ENCODE measurements at regions not wholly inside any gene's neighbourhood (a gene's known extent, or its start where the extent isn't known, plus 50 kb on each side); places are given as distances from the start of the nearest gene placed in this dataset.

GRCh38 chr20:56957737-56958553 is 308.5 kb downstream of the BMP7 start:
- no peak for DNase-seq (ENCODE audit: low read depth)

GRCh38 chr20:56964901-56965300 is 301.5 kb downstream of the BMP7 start:
- DNase-seq (ENCODE audit: low read depth), result no peak

DNA sequence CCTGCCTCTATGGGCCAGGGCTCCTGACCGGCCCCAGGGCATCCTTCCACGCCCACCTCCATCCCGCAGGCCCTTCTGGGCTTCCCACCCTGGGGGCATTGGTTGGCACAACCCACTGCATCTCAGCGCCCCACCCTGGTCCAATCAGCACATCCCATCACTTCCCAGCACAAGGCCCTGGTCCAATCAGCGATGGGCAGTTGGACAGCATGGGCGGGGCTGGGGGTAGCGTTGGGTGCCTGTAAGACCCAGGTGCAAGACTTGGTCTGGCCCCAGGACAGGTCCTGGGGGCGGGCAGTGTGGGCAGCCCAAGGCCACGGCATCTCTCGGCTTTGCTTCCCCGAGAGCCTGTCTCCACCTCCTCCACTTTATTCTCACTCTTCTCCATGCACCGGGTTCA is 298.5 kb downstream of the BMP7 start:
- no peak for DNase-seq (ENCODE audit: low read depth)

GRCh38 chr20:56968376-56969048 is 297.9 kb downstream of the BMP7 start:
- DNase-seq (ENCODE audit: low read depth), result no peak

GRCh38 chr20:56974499-56975250 is 291.8 kb downstream of the BMP7 start:
- DNase-seq (ENCODE audit: low read depth), result no peak

DNA sequence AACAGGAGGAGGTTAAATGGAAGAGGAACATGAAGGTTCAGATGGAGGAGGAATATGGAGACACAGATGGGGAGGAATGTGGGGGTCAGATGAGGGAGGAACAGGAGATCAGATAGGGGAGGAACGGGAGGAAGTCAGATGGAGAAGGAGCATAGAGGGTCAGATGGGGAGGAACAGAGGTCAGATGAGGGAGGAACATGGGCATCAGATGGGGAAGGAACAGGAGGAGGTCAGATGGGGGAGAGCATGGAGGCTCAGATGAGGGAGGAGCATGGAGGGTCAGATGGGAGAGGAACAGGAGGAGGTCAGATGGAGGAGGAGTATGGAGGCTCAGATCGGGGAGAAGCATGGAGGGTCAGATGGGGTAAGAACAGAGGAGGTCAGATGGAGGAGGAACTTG is 290.6 kb downstream of the BMP7 start:
- DNase-seq (ENCODE audit: low read depth), result no peak

- no peak for DNase-seq (ENCODE audit: low read depth)
Measured at GRCh38 chr20:56976336-56976735, 290.1 kb downstream of the BMP7 start.

DNA sequence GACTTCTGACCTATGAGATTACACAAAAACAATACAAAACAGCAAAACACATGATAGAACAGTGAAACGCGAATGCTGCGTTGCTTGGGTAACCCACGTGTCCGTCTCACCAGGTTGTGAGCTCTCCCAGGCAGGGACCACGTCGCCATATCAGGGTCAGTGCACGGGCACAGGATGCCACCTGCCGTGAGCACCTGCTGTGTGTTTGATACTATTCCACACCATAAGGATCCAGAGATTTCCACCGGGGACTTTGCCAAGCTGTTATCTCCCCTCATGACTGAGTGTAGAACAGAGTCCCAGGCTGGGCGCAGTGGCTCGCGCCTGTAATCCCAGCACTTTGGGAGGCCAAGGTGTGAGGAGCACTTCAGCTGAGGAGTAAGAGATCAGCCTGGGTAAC is 288.0 kb downstream of the BMP7 start:
- DNase-seq (ENCODE audit: low read depth), result no peak

GRCh38 chr20:56979125-56979524 is 287.3 kb downstream of the BMP7 start:
- no peak for DNase-seq (ENCODE audit: low read depth)

DNA sequence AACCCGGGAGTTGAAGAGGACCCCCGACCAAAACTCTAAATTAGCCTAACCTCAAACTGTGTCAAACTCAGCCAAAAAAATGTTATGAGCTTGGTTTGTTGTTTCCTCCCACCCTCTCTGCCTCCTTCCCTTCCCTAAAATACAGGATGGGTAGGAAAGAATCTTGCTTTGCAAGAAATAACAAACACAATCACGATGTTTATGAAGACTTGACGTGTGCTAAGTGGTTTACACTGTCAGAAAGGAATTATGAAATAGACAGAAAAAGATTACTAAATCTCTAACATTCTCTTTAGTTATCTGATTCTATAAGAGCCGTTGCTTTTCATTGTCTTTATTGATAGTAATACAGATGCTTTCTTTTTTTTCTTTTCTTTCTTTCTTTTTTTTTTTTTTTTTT is 285.1 kb downstream of the BMP7 start:
- no peak for DNase-seq (ENCODE audit: low read depth)

DNA sequence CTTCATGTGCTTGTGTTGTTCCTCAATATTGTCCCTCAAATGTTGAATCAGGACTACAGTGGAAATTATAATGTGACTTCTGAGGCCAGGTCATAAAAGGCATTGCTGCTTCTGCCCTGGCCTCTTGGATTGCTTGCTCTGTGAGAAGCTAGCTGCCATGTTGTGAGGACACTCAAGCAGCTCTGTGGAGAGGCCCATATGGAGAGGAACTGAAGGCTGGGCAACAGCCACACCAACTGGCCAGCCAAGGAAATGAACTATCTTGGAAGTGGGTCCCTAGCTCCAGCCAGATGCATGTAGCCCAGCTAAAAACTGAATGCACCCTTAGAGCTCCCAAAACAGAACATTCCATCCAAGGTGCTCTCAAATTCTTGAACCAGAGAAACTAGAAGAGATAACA is 282.6 kb downstream of the BMP7 start:
- no peak for DNase-seq (ENCODE audit: low read depth)

DNA sequence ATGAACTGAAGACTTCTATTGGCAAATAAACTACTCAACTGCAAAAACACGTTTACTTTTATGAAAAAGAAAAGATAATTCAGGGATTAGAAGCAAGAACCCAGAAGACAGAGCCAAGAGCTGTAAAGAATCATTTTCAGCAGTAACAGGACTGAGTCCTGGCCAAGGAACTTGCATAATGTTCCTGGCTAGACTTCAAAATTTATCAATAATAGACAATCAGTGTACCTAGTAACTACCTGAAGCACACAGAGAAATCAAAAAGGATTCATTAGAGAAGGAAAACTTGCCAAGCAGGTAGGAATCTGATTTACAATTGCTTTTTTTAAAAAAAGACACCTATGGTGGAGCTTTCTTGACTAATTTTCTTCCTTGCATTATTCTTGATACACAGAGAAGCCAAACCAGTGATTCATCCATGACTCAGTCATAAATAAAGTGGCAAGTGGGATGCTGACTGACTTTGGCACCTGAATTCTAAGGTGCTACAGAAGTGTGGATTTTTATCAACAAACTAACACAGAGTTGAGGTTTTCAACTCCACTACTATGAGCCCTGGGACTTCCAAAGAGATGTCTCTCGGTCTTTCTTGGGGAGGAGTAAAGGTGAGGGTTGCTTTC is 281.3 kb downstream of the BMP7 start:
- DNase-seq (ENCODE audit: low read depth), result no peak

DNA sequence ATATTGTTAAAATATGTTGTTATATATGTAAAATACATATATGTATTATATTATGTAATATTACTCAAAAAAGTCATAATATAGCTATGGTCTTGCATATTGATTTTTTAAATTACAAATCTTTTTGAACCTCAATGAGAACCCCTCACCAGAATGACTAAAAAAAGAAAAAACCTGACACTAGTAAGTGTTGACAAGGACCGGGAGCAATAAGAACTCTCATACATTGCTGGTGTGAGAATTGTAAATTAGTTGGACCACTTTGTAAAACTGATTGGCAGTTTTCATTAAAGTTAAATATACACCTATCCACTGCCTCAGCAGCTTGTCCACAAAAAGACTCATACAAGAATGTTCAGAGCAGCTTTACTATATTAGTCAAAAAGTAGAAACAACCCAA is 280.0 kb downstream of the BMP7 start:
- no peak for DNase-seq (ENCODE audit: low read depth)

- no peak for DNase-seq (ENCODE audit: low read depth)
Measured at GRCh38 chr20:56986931-56987720, 279.3 kb downstream of the BMP7 start.

DNA sequence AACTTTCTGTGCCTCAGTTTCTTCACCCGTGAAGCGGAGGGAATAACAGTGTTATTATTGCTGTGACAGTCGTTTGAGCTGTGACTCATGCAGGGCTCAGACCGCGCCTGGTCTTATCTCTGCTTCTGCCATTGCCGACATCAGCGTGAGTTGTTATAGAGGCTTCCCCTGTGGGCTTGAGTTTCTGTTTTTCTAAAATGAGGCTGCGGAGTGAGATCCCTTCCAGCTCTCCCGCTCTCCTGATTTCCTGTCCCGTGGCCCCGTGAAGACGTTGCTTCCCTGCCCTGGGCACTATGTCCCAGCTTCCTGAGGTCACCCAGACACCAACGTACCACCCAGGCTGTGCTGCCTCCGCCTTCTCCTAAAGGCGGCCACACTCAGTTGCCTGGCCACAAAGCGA is 278.5 kb downstream of the BMP7 start:
- no peak for DNase-seq (ENCODE audit: low read depth)

GRCh38 chr20:56988446-56988845 is 278.0 kb downstream of the BMP7 start:
- no peak for DNase-seq (ENCODE audit: low read depth)

GRCh38 chr20:56989516-56989915 is 276.9 kb downstream of the BMP7 start:
- DNase-seq (ENCODE audit: low read depth), result no peak

DNA sequence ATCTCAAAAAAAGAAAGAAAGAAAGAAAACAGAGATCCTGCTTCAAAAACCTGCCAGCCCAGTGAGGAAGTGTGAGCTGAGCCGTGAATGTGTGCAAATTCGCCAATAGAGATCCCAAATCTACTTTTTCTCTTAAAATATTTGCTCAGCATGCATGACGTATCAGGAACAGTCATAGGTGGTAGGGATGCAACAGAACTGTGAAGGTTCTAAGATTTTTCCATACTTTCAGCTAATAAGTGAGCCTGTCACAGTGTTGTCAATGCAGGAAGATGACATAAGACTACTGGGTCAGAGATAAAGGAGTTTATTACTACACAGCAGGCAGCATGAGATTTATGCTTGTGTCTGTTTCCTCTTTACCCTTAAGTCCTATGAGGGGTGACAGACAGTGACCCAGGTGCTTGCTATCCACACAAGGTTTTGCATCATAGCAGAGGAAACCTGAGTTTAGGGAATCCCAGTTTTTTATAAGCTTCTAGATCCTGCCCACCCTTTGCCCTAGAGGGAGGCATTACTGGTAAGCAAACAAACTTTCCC is 273.4 kb downstream of the BMP7 start:
- DNase-seq (ENCODE audit: low read depth), result no peak

GRCh38 chr20:56994006-56994405 is 272.4 kb downstream of the BMP7 start:
- no peak for DNase-seq (ENCODE audit: low read depth)

- no peak for DNase-seq (ENCODE audit: low read depth)
Measured at GRCh38 chr20:56995149-56995548, 271.3 kb downstream of the BMP7 start.

GRCh38 chr20:56995635-56996075 is 270.8 kb downstream of the BMP7 start:
- no peak for DNase-seq (ENCODE audit: low read depth)

Data from stimulated activated CD8-positive, alpha-beta memory T cell treated with anti-CD3 and anti-CD28 coated beads, Interleukin-7, amount 100 ng/mL, for 24 hours (primary cell).